ENCODE measurements at regions not wholly inside any gene's neighbourhood (a gene's known extent, or its start where the extent isn't known, plus 50 kb on each side); places are given as distances from the start of the nearest gene placed in this dataset.

- Histone ChIP-seq H3K27me3 (ENCODE audit: insufficient read depth in 3 of 3, low read length in 2 of 3) (no peaks in the 10 kb centered on the region), H3K4me1 (no peaks in the 10 kb centered on the region), H3K9me3 (no peaks in the 10 kb centered on the region), H3K4me3 (no peak overlapping the region), H3K27ac (no peak overlapping the region), H3K36me3 (ENCODE audit: insufficient read depth in 1 of 2, low read depth in 1 of 2) (no peaks in the 10 kb centered on the region)
- TF ChIP-seq CTCF (IDR thresholded peaks at IDR 0.05), result no peak
- intact Hi-C loops (cut with DNase I), result no loop called here
- ATAC-seq, result no peak
- 89 to 95% (median 90%) methylated on average over 2 of the region's 2 CpGs for WGBS, 3 donors
- DNase-seq, result no peak
Observed at GRCh38 chr12:16962889-16963288, 356.9 kb upstream of the LMO3 start.

- no peak for TF ChIP-seq CTCF (IDR thresholded peaks at IDR 0.05)
- intact Hi-C loops (cut with DNase I), result no loop called here
- Histone ChIP-seq H3K4me1 (no peaks in the 10 kb centered on the region), H3K27ac (no peak overlapping the region), H3K4me3 (no peak overlapping the region), H3K27me3 (ENCODE audit: insufficient read depth in 3 of 3, low read length in 2 of 3) (no peaks in the 10 kb centered on the region), H3K36me3 (ENCODE audit: insufficient read depth in 1 of 2, low read depth in 1 of 2) (no peaks in the 10 kb centered on the region), H3K9me3 (no peaks in the 10 kb centered on the region)
- no peak for ATAC-seq
- DNase-seq, result no peak
- 81 to 85% (median 82%) methylated on average over 5 of the region's 5 CpGs for WGBS, 3 donors
Observed at GRCh38 chr12:16955083-16955657, 349.2 kb upstream of the LMO3 start.

- intact Hi-C loops (cut with DNase I), result no loop called here
- Histone ChIP-seq H3K4me1 (no peaks in the 10 kb centered on the region), H3K9me3 (no peaks in the 10 kb centered on the region), H3K36me3 (ENCODE audit: insufficient read depth in 1 of 2, low read depth in 1 of 2) (no peaks in the 10 kb centered on the region), H3K4me3 (no peak overlapping the region), H3K27me3 (ENCODE audit: insufficient read depth in 3 of 3, low read length in 2 of 3) (no peaks in the 10 kb centered on the region), H3K27ac (no peak overlapping the region)
- 59 to 61% (median 59%) methylated on average over 6 of the region's 6 CpGs for WGBS, 3 donors
- no peak for ATAC-seq
- no peak for DNase-seq
- no peak for TF ChIP-seq CTCF (IDR thresholded peaks at IDR 0.05)
Observed at GRCh38 chr12:16949871-16950667, 344.1 kb upstream of the LMO3 start.

- Histone ChIP-seq H3K9me3 (no peaks in the 10 kb centered on the region), H3K27ac (no peak overlapping the region), H3K27me3 (ENCODE audit: insufficient read depth in 3 of 3, low read length in 2 of 3) (no peaks in the 10 kb centered on the region), H3K36me3 (ENCODE audit: insufficient read depth in 1 of 2, low read depth in 1 of 2) (no peaks in the 10 kb centered on the region), H3K4me1 (no peaks in the 10 kb centered on the region), H3K4me3 (no peak overlapping the region)
- 59 to 68% (median 63%) methylated on average over 3 of the region's 3 CpGs for WGBS, 3 donors
- no peak for DNase-seq
- no peak for ATAC-seq
- no peak for TF ChIP-seq CTCF (IDR thresholded peaks at IDR 0.05)
- intact Hi-C loops (cut with DNase I), result no loop called here
Observed at GRCh38 chr12:16949371-16949770, 343.4 kb upstream of the LMO3 start.

Data from psoas muscle (tissue), 7 donors.